ENCODE measurements at regions not wholly inside any gene's neighbourhood (a gene's known extent, or its start where the extent isn't known, plus 50 kb on each side); places are given as distances from the start of the nearest gene placed in this dataset.

DNA sequence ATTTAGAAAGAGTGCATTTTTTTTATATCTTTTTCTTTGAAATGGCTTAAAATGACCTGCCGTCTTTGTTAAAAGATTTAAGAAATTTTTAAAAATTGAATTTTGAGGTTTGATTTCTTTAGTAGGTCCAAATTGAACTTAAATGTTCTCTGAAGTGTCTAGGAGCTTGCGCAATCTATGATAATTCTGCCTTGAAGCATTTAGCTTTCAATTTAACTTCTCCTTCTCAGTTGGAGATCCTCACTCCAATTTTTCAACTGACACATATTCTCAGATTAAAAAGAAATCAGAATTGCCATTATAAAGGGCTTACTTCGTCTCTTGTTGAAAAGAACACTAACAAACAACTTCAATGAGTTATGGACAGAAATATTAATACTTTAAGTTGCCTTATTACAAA lies 273.5 kb downstream of the TMA16 start:
- DNase-seq: no peak

DNA sequence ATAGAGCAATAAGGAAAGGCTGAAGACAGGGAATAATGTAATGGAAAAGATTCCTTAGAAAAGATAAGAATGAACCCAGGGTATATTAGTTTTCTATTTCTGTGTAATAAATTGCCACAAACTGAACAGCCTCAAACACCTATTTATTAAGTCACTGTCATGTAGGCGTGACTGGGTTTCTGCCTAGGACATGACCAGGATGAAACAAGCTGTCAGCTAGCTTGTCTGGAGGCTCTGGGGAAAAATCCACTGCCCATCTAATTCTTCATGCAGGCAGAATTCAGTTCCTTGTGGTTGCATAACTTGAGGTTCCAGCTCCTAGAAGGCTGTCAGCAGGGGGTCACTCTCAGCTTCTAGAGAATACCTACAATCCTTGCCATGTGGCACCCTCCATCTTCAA lies 277.7 kb downstream of the TMA16 start:
- DNase-seq: no peak

DNA sequence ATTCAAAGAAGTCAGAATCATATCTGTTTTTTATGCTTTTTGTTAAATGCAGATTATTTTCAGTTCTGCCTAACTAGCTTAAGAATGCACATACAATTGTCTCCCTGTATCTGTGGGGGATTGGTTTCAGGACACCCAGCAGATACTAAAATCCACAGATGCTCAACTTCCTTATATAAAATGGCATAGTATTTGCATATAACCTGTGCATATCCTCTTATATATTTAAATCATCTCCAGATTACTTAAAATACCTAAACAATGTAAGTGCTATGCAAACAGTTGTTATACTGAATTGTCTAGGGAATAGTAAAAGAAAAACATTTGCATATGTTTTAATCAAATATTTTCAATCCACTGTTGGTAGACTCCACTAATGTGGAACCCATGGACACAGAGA lies 279.4 kb downstream of the TMA16 start:
- DNase-seq: no peak

DNA sequence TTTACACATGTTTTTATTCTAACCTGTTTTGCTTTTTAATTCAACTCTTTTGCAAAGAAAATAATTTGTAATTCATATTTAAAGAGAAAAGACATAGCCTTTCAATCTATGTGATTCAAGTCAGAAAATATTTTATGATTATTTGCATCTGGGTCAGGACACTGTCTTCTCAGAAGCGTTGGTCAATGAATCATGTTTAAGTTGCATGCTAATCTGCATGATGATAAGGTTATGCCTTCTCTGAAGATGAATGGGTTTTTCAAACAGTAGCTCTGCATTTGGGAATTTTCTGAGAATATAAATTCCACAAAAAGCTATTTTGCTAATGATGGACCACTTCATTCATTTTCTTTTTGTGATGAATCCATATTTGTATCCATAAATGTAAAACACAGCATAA lies 282.5 kb downstream of the TMA16 start:
- DNase-seq: no peak

DNA sequence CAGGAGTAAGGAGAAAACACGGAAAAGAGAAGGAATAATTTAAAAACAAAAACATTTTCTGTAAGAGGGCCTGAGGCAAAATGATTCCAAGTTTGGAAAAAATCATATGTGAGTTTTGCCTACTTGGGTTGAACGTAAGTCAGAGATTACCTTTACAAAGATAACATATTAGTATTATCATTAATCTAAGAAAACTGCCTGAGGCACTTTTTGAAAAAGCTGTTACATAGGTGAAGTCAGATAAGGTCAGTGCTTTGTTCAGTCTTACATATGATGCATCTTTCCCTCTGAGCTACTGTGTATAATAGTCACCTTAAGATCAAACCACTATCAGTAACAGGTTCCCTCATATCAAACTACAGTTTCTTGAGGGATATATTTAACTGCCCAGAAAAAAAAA lies 287.2 kb downstream of the TMA16 start:
- DNase-seq: no peak

DNA sequence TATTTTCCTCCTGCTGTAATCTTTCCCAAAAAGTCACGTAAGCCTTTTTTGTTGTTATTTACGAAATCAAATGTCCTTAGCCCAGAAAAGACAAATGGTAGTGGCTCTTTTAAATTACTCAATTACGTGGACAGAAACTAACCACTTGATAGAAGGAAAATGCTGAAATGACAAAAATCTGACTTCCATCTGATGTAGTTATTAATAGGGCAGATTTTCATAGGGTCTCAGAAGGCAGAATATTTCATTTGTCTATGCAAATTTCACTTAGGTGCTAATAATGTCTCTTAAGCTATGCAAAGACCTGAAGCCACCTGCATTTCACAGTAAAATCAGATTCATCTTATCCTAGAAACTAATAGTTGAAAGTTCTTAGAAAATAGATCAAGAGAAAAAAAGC lies 295.7 kb downstream of the TMA16 start:
- DNase-seq: no peak

DNA sequence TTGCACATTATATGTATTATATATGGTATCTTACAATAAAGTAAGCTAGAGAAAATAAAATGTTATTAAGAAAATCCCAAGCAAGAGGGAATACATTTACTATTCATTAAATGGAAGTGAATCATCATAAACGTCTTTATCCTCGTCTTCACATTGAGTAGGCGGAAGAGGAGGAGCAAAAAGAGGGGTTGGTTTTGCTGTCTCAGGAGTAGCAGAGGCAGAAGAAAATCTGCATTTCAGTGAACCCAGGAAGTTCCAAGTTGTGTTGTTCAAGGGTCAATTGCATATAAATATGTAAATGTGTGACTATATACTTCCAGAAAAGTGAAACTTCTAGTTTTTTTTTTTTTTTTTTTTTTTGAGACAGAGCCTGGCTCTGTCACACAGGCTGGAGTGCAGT lies 301.4 kb downstream of the TMA16 start:
- no peak for DNase-seq

DNA sequence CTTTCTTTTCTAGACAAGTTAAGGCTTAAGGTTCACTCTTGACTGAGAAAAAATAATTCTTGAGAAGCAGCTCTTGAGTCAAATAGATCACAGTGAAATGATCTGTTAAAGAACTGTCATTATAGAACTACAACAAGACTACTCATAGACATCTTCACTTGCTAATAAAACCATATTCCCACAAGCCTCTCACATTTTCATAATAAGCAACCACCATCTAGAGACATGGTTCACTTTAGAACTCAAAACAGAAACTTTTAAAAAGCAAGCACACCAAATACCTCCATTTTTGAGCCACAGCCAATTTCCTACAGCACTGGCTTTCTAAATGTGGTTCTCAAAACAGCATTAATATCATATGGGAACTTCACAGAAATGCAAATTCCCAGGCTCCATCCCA lies 309.5 kb downstream of the TMA16 start:
- no peak for DNase-seq

DNA sequence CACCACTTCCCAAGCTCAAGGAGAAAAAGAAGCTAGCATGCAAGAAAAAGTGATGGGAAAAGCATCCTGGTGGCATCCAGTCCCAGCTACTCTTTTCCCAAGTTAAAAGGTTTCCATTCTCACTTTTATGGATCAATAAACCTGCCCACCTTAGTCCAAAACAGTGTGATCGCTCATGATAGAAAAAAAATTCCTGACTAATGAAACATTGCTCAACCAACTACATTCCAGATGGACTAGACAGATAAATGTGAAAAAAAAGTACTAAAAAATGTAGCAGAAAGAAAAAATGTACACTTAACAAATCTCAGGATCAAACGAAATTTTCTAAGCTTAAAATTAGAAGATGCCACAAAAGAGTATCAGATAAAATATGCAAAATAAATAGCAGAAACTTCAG lies 312.2 kb downstream of the TMA16 start:
- no peak for DNase-seq

DNA sequence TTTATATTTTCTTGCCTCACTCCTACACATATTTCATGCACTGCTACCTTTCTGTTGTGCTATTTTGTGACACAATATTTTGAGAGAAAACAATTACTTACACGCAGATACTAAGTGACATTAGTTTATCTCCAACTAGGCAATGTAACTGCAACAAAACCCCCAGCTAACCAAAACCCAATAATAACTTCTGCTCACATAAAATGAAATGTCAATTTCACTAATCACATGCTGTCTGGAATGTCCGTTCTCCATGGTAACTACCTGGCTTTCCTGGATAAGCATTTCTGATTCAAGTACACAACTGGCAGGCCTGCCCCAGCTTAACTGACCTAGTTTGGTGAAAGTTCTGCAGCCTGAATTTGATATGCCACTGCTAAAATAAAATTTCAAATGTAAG lies 313.5 kb downstream of the TMA16 start:
- no peak for DNase-seq

DNA sequence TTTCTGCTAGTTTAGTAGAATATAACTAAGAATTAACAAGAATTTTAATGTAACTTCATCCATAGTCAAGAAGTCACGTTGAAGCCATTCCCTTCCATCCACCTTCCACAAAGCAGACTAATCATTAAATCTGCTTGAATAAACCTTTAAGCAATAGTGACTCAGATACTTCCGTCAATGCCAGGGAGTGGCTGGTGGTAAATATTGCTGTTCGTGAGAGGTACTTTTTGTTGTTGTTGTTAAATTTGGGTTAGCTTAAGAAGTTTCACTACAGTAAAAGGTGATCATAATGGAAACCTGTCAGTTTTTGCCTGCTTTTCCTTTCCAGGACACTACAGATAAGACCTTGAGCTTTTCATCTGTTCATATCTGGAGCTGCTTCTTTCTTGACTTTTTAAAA lies 316.3 kb downstream of the TMA16 start:
- no peak for DNase-seq

DNA sequence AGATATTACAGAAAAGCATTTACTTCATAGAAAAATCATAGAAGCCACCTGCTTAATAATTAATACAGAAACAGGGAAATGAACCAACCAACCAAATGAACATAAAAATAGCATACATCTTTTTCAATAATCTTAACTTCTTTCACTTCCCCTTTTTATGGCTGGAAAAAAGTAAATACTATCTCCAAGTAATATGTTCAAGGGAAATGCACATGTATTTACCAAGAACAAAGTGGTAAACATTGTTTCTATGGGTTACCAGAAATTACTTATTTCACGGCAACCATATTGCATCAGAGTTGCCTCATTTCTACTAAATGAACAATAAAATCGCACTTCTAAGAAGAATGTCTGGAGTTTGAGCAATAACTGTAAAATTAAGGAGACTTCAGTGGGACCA lies 321.3 kb downstream of the TMA16 start:
- no peak for DNase-seq

DNA sequence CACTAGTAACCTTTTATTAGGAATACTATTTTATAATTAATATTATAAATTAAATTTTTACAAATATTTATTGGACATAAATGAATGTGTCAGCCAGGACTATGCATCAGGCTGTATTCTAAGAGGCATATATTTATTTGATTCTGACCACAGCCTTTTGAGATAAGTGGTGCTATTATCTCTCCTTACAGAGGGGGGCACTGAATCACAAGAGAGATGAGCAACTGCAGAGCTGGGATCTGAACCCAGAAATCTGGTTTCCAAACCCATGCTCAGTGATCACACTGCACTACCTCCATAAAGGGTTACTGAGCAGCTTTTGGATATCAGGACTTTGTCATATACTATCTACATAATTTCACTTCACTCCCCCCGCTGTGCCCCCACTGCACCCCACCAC lies 322.0 kb downstream of the TMA16 start:
- DNase-seq: no peak

DNA sequence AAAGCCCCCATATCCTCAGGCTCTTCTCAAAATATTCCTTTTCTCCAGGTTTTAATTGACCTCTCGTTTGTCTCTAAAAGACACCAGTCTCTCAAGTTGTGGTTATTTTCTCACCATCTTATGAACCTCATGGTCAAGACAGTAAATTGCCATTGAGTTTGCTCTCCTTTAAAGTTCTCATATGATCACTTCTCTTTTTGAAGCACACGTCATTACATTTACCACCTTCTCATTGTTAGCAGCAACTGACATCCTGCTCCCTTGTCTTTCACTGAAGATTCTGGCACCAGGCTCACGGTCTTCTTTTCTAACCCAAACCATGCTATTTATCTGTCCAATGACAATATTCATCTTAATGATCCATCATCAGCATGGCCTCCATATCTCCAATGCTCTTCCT lies 324.2 kb downstream of the TMA16 start:
- DNase-seq: no peak

DNA sequence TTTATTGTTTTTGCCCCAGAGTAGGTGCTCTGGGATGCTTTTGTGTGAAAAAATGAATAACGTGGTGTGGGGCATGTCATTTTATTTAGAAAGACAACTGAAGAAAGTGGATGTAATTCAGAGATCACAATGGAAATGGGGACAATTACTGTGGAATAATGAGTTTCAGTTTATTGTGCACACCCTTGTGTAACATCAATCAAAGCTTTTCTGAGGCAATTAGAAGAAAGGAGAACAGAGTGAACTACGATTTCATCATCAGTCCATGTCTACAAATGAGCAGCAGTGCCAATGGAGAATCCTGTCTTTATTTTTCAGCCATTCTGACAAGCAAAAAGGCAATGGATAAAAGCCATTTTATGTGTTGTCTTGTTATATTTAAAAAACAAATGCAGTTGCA lies 339.2 kb downstream of the TMA16 start:
- no peak for DNase-seq

DNA sequence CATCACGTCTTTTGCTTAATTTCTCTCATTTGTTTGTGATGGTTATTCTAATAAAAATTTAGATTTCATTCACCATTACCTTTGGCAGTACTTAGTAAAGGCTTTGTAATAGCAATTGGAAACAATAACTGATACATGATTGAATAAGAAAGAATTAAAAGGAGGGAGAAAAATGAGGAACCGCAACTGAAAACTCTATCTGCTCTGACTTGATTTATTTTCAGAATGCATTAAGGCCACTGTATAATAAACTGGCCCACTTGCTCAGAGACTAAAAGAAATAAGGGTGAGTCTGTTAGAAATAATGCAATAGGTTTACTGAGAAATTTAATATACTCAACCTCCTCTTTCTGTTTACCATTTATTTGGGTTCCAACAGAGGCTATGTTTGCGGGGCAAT lies 351.5 kb downstream of the TMA16 start:
- DNase-seq: no peak

DNA sequence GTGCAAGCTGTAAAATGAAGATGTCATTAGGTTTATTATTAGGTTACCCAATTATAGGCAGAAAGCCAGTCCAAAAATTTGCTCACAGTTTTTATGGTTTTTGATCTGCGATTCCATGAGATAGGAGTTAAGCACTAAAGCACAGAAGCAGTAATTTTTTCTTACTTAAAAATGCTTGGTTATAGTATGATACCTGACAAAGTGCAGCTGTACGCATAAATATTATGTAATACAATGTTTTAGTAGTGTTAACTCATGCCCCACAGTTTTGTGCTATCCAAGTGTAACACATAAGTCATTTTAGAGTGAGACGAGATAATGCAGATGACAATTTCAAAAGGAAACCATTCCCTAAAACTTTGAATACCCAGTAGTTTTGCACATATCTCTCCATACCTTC lies 357.8 kb downstream of the TMA16 start:
- DNase-seq: no peak

DNA sequence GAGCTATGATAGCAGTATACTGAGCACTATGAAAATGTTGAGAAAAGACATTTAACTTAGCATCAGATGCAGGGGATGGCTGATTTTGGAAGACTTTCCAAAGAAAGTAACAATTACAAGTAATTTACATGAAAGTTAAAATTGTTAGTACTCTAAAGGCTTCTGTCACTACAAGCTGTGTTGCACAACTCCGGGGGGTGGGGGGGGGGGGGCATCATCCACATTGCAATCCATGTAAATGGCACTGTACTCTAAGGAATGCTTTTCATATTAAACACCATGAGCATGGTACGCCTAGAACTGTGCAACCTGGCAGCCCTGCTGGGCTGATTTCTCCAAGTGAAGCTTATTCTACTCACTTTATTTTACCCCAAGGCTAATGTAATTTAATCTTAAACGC lies 363.4 kb downstream of the TMA16 start:
- no peak for DNase-seq

DNA sequence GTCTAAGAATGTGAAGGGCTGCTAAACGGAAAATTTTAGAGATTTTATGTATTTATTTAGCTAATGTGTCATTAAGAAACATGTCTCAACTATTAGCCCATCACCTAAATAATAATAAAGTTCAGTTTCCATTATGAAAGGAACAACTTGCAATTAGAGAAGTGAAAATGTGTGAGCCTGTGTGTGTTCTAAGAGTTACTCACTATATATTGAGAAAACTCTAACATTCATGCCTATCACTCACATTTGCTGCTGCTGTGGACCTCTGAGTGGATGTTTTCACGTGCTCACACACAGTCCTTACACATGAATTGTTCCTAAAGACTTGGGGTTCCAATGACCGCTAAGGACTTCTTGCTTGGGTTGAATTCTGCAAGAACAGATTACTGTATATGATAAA lies 364.0 kb downstream of the TMA16 start:
- DNase-seq: no peak

DNA sequence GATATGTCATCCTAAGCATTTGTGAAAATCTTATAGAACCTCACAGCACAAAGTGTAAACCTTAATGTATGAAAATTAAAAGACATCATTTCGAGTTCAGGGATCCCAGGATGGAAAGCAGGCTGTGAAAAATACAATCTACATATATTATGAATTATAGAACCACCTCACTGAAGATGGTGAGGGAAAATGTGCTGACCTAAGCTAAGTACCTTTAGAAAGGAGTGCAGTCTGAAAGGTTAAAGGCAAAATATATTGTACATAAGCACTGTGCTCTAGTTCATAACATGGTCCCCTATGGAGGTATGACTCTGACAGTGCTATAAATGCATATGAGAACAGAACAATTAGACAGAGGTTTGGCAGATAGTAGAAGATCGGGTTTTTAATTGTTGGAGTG lies 368.6 kb downstream of the TMA16 start:
- no peak for DNase-seq

DNA sequence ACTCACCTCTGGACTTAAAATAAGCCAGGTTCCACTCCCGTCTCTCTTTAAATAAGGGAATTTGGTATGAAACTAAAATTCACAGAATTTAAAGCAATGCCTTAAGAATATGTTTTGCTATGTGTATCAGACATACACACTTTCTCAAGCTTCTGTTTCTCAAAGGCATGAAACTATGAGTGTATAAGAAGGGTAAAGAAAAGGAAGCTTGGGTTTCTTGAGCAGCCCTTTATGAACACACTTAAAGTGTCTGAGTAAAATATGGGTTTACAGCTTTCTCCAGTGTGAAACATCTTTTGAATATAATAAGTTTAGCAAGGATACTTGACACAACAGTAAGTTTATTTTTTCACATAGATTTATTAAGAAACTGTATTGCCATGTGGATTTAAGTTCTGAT lies 370.5 kb downstream of the TMA16 start:
- no peak for DNase-seq

DNA sequence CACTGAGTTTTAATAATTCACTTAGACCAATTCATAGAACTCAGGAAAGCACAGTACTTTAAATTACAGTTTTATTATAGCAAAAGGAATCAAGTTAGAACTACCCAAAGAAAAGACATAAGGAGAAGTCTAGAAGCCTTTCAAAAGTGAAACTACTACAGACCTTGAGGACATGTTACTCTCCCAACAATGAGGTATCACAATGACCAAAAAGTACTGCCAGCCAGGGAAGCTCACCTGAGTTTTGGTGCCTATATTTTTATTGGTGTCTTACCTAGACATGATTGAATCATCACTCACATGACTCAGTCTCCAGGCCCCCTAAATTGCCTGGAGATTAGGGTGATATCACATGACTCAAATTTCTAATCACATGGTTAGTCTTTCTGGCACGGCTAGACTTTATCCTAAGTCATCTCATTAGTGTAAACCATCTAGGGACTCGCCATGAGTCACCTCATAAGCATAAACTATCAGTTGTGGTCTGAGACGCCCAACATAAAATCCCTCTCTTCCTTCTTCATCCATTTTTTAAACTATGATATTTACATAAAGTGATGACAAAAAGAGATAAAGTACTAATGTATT lies 372.3 kb downstream of the TMA16 start:
- no peak for DNase-seq

DNA sequence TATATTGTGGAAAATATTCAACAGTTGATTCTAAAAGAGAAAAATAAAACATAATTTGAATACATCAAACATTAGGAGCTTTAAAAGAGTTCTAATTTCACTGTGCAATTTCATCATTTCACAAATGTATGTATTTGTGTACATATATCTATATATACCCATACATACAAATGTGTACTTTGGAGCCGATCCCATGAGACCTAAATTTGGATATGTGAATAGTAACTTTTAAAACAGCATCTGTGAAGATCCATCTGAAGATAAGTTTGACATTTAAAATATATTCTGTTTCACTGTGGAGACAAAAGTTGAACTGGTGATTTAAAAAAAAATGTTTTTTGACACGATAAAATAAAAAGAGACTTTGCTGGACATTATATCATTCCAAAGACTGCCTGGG lies 374.0 kb downstream of the TMA16 start:
- no peak for DNase-seq

DNA sequence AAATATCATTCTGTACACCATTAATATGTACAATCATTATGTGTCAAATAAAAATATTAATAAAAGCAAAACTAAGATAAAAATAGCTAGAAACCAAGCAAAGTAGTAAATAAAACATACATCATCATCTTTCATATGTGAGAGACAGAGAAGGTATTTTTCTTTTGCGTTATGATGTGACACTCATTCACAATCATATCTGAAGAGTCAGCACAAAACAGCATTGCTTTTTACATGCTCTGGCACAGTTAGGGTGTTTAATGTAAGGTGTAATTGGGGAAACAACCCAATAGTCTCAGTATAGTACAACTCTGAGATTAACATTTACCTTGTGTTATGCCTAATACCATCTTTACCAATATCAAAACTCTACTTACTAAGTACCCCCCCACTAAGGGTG lies 376.6 kb downstream of the TMA16 start:
- no peak for DNase-seq

DNA sequence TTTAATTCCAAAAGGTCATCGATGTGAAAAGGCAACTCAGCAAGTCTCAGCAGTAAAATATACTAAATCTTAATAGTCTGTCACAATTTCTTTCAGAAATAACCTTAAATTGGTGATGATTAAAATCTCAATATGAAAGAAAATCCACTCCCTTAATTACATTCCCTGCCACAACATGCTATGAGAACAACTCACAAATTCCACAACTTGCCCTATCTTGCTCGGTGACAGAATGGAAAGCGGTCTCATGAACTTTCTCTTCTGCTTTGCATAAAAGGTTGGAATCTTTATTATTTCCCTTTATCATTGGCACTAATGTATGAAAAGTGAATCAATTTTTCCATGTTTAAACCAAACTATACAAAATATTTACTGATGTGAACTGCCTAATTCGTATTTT lies 380.8 kb downstream of the TMA16 start:
- no peak for DNase-seq
